ENCODE measurements at regions not wholly inside any gene's neighbourhood (a gene's known extent, or its start where the extent isn't known, plus 50 kb on each side); places are given as distances from the start of the nearest gene placed in this dataset.
A peak's percentile ranks its signal among the peaks of the same experiment; 100 is the strongest.
"Not testable (repeated sequence)": the region's sequence is repeated elsewhere in the genome, so short reads cannot be mapped to it uniquely, and the experiment has no call there.

GRCh38 chr5:101062902-101063301 lies 159.8 kb upstream of the ST8SIA4 start:
- no peaks in the 10 kb centered on the region for H3K9me3 ChIP-seq
- H3K27ac ChIP-seq: no peak overlapping the region
- H3K4me3 ChIP-seq: no peak overlapping the region
- intact Hi-C loops (cut with DNase I; ENCODE audit: low total_unique reads): no loop called here
- H3K36me3 ChIP-seq: no peaks in the 10 kb centered on the region
- no peak for DNase-seq
- no peaks in the 10 kb centered on the region for H3K27me3 ChIP-seq
- TF ChIP-seq CTCF (IDR thresholded peaks at IDR 0.05) (no peak), POLR2A (IDR thresholded peaks at IDR 0.05) (no peak)
- H3K4me1 ChIP-seq: no peaks in the 10 kb centered on the region

- no peaks in the 10 kb centered on the region for H3K36me3 ChIP-seq
- DNase-seq: no peak
- no peaks in the 10 kb centered on the region for H3K27me3 ChIP-seq
- no peaks in the 10 kb centered on the region for H3K9me3 ChIP-seq
- intact Hi-C loops (cut with DNase I; ENCODE audit: low total_unique reads): no loop called here
- no peaks in the 10 kb centered on the region for H3K4me1 ChIP-seq
- TF ChIP-seq POLR2A (IDR thresholded peaks at IDR 0.05) (no peak), CTCF (IDR thresholded peaks at IDR 0.05) (no peak)
- H3K4me3 ChIP-seq: no peak overlapping the region
- H3K27ac ChIP-seq: no peak overlapping the region
Measured at GRCh38 chr5:101047181-101047580, 144.1 kb upstream of the ST8SIA4 start.

GRCh38 chr5:101045689-101046088 lies 142.6 kb upstream of the ST8SIA4 start:
- DNase-seq: no peak
- no peak overlapping the region for H3K27ac ChIP-seq
- intact Hi-C loops (cut with DNase I; ENCODE audit: low total_unique reads): no loop called here
- H3K36me3 ChIP-seq: no peaks in the 10 kb centered on the region
- H3K9me3 ChIP-seq: no peaks in the 10 kb centered on the region
- TF ChIP-seq POLR2A (IDR thresholded peaks at IDR 0.05) (no peak), CTCF (IDR thresholded peaks at IDR 0.05) (peak in 1 of 4 experiments; percentile 7)
- no peaks in the 10 kb centered on the region for H3K4me1 ChIP-seq
- H3K27me3 ChIP-seq: no peaks in the 10 kb centered on the region
- H3K4me3 ChIP-seq: no peak overlapping the region

- H3K4me3 ChIP-seq; H3K27ac ChIP-seq; intact Hi-C loops (cut with DNase I; ENCODE audit: low total_unique reads); H3K36me3 ChIP-seq; H3K27me3 ChIP-seq; H3K9me3 ChIP-seq; DNase-seq; H3K4me1 ChIP-seq: not testable (repeated sequence)
Measured at GRCh38 chr5:101040002-101040401, 136.9 kb upstream of the ST8SIA4 start.

GRCh38 chr5:101036778-101037177 lies 133.7 kb upstream of the ST8SIA4 start:
- no peak overlapping the region for H3K27ac ChIP-seq
- intact Hi-C loops (cut with DNase I; ENCODE audit: low total_unique reads): no loop called here
- TF ChIP-seq CTCF (IDR thresholded peaks at IDR 0.05): no peak
- no peak for TF ChIP-seq POLR2A (IDR thresholded peaks at IDR 0.05)
- no peak overlapping the region for H3K4me3 ChIP-seq
- no peaks in the 10 kb centered on the region for H3K9me3 ChIP-seq
- no peak for DNase-seq
- no peaks in the 10 kb centered on the region for H3K4me1 ChIP-seq
- H3K27me3 ChIP-seq: no peaks in the 10 kb centered on the region
- no peaks in the 10 kb centered on the region for H3K36me3 ChIP-seq

GRCh38 chr5:101035425-101035824 lies 132.3 kb upstream of the ST8SIA4 start:
- Histone ChIP-seq H3K4me1 (no peaks in the 10 kb centered on the region), H3K27me3 (no peaks in the 10 kb centered on the region), H3K36me3 (no peaks in the 10 kb centered on the region), H3K9me3 (no peaks in the 10 kb centered on the region), H3K27ac (no peak overlapping the region), H3K4me3 (no peak overlapping the region)
- intact Hi-C loops (cut with DNase I; ENCODE audit: low total_unique reads): no loop called here
- no peak for DNase-seq
- no peak for TF ChIP-seq POLR2A (IDR thresholded peaks at IDR 0.05)
- no peak for TF ChIP-seq CTCF (IDR thresholded peaks at IDR 0.05)

Measured in uterus (tissue), 3 donors.